NCI-H1694 (cell line): ENCODE measurements at regions not wholly inside any gene's neighbourhood (a gene's known extent, or its start where the extent isn't known, plus 50 kb on each side); places are given as distances from the start of the nearest gene placed in this dataset.
"Not testable (repeated sequence)": the region's sequence is repeated elsewhere in the genome, so short reads cannot be mapped to it uniquely, and the experiment has no call there.

ENCODE experiments used
- DNase-seq: peaks from one replicate; lab custom pipeline; 2025; lab: John Stamatoyannopoulos, UW

DNA sequence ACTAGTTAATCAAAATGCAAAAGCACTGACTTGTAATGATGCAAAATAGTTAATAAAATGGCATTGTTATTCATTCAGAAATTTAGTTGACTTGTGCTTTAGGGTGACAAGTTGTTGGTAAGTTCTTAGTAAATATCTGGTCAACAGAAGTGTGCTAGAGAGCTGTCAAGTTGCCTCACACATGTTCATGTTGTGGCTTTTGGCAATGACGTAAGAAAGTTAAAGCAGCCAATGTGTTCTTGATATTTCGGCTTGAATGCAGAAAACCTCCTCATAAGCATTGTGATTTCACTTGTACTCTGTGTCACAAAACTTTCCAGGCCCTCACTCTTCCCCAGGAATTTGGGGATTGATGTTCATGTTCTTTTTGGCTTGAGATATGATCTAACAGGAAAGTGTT, 626.7 kb downstream of the PRR16 start:
- no peak for DNase-seq

DNA sequence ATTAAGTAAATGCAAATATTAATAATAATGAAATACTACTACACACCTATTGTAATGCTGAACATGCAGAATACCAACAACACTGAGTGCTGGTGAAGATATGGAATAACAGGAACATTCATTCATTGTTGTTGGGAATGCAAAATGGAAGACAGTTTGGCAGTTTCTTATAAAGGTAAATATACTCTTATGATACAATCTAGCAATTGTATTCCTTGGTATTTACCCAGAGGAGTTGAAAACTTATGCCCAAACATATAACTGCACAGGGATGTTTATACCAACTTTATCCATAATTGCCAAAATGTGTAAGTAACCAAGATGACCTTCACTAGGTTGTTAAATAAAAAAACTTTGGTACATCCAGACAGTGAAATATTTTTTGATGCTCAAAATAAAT, 636.8 kb downstream of the PRR16 start:
- no peak for DNase-seq

DNA sequence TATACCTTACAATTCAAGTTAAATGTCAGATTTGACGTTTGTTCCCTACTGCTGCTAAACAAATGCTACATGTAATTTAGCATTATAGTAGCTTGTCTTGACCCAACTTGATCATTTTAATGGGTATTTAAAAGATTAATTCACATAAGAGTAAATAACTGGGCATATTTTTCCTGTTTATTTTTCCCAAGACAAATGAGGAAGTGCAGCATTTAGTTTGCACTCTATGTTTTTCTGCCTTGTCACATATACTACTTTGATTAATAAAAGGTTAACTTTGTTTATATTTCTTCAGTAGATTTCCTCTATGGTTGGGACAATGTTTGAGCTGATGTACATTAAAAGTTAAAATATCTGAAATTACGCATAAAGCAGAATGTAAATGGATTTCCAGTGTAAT, 641.8 kb downstream of the PRR16 start:
- no peak for DNase-seq

DNA sequence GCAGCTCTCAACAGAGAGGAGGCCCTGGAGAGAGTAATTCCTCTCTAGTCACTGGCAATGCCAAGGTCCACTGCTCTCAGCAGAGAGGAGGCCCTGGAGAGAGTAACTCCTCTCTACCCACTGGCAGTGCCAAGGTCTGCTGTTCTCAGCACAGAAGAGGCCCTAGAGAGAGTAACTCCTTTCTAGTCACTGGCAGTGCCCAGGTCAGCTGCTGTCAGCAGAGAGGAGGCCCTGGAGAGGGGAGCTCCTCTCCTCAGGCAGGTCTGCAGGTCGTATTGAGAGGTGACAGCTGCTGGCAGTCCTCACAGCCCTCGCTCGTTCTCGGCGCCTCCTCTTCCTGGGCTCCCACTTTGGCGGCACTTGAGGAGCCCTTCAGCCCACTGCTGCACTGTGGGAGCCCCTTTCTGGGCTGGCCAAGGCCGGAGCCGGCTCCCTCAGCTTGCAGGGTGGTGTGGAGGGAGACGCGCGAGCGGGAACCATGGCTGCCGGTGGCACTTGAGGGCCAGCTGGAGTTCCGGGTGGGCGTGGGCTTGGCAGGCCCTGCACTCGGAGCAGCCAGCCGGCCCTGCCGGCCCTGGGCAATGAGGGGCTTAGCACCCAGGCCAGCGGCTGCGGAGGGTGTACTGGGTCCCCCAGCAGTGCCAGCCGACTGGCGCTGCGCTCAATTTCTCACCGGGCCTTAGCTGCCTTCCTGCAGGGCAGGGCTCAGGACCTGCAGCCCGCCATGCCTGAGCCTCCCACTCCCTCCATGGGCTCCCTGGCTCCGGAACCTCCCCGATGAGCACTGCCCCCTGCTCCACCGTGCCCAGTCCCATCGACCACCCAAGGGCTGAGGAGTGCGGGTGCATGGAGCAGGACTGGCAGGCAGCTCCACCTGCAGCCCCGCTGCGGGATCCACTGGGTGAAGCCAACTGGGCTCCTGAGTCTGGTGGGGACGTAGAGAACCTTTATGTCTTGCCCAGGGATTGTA, 642.9 kb downstream of the PRR16 start:
- not testable (repeated sequence) for DNase-seq

DNA sequence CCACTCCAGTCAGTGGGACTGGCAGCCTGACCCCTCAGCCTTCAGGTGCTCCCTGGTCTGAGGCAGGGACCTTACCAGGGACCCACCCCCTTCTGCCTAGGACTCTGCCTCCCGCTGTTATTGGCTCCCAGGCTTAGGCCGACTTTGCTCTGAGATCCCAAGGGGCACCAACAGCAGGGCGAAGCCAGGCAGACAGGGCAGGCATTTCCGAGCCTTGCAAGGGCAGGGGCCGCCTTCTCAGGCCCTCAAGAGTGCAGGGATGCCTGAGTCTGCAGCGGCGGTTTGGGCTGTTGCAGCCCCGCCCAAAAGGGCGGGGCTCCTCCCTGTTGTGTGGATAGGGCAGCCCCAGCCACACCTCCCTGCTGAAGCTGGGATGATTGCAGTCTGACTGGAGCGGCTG, 644.6 kb downstream of the PRR16 start:
- no peak for DNase-seq

DNA sequence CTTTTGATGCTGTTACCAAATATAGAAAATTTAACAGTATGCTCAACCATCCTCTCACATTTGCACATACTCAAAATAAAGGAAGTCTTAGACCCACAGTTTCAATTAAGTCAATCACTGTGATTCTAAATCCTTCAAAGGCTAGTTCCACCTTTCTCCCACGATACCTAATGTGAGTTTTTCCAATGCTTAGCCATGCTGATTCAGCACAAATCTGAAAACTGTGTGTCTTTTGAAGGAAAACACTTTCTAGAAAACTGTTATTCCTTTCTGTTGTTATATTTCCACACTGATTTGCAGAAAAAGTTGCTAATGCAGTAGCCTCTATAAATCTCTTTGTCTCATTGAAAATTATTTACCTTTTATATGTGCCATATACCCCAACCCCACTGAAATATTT, 645.7 kb downstream of the PRR16 start:
- no peak for DNase-seq

DNA sequence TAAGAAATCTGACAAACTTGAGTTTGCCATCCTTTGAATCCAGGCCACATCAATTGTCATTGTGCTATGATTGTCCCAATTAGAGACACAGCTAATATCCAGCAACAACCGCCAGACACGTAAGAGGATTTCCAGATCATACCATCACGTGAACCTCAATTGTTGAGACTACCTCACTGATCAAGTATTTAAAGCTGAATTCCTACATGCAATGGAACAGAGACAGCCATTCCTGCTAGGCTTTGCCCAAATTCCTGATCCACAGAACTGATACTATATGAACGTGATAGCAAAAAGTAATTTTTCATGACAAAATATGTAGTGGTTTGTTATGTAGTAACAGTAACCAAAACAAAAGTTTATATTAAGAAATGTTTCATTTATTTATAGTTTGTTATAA, 657.7 kb downstream of the PRR16 start:
- no peak for DNase-seq

DNA sequence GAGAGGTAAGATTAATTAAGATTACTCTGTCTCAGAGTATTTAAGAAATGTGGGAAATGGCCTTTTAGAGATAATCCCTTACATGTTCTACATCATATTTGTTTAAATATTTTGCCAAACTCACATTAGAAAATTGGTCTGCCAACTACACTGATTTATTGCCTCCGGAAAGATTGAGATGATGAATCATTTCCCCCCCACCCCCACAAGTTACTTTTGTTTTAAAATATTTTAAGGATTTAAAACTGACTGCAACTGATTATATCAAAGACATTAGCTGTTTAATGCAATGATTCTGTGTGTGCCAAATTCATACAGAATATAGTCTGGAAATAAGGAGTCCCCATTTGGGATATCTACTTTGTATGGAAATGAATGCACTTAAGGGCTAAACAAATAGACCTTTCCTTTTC, 674.4 kb downstream of the PRR16 start:
- no peak for DNase-seq

DNA sequence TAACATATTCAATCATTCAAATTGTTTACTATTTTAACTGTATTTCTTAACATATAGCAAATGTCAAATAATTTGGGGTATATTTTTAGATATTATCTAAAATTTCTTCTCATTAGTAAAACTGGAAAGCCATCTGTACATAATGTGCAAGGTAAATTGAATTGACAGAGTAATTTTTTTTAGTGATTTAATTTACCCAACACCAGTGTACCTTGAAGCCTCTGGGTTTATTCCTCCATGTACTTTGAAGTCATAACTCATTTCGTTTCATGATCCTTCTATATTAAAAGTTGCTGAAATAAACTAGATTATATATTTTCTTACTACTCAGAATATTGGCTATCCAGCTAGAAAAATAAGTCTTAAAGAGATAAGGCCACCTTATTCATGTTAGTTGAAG, 674.9 kb downstream of the PRR16 start:
- no peak for DNase-seq

DNA sequence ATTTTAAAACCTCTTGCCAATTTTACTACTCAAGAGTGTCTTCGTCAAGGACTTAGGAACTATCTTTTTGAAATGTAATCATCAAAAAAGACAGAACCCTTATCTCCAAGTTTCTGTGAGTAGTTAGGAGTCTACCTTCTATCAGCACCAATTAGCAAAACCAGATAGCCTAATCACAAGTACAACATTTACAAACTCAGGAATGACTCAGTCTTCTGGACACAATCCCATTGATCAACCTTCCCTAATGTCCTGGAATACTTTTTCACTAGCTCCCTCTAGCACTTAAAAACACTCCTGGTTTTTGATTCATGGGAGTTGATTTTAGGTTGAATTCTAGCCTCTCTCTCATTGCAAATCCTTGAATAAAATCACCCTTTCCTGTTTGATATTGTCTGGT, 680.7 kb downstream of the PRR16 start:
- DNase-seq = no peak

DNA sequence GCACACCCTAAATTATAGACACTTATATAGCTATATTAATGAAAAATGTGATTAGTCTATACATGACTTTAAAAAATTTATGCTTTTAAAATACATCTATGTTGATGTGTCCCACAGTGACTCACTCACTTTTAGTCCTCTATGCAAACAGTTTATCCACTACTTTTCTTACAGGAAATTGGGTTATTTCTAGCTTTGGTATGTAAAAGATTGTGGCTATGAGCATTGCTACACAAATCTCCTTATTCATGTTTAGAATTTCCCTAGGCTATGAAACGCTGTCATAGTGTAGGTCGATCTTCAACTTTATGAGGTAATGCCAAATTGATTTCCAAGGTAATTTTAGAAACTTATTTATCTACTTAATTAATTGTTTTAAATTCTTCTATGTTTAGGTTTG, 687.4 kb downstream of the PRR16 start:
- DNase-seq = no peak

DNA sequence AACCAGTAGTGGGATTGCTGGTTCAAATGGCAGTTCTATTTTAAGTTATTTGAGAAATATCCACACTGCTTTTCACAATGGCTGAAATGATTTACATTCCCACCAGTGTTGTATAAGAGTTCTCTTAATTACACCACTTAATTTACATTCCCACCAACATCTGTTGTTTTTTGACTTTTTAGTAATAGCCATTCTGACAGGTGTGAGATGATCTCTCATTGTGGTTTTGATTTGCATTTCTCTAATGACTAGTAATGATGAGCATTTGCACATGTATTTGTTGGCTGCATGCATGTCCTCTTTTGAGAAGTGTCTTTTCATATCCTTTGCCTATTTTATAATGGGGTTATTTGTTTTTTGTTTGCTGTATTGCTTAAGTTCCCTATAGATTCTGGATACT, 688.3 kb downstream of the PRR16 start:
- no peak for DNase-seq

DNA sequence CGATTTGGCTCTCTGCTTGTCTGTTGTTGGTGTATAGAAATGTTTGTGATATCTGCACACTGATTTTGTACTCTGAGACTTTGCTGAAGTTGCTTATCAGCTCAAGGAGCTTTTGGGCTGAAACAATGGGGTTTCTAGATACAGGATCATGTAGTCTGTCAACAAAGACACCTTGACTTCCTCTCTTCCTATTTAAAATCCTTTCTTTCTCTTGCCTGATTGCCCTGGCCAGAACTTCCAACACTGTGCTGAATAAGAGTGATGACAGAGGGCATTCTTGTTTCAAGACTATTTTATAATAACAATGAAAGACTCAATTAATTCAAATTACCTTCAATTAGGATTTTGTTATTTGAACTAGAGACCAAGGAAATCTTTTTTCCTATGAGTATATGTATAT, 692.5 kb downstream of the PRR16 start:
- no peak for DNase-seq

DNA sequence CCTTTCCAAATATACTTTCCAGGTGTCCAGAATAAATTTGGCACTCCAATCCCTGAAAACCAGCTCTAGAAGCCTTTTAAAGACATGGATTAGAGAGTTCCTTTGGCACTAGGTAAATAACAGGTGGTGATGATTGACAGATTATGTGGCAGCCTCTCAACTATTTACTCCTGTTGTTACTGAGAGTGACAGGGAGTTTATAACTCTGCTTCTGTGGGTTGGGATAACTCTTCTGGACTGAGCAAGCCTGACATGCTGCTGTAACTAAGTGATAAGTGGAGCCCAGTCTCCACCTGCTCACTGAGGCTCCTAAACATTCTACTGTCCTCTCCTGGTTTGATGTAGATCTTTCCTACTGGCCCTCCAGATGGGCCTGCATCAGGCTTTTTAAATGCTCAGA, 693.2 kb upstream of the FTMT start:
- no peak for DNase-seq

DNA sequence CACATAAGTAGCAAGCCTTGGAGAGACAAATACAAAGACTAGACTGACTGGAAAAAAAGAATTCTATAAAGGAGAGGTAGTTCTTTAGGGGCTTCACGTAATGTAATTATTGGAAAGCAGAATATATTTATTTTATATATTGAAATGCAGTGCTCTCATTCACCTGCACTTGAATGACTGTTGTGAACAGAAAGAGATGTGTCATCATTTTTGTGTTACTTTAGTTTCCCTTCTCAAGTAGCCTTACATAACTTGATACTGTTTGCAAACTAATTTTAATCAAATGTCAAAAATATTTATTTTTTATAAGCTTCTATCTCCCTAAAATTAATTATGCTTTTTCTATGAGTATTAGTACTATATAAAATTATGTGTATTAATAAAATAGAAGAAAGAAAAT, 691.1 kb upstream of the FTMT start:
- no peak for DNase-seq

DNA sequence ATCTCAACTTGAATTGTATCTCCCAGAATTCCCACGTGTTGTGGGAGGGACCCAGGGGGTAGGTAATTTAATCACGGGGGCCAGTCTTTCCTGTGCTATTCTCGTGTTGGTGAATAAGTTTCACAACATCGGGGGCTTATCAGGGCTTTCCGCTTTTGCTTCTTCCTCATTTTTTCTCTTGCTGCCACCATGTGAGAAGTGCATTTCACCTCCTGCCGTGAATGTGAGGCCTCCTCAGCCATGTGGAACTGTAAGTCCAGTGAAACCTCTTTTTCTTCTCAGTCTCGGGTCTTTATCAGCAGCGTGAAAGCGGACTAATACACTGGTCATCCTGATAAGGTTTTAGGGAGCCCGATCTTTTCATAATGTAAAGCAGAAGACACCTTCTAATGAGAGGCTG, 687.0 kb upstream of the FTMT start:
- no peak for DNase-seq

DNA sequence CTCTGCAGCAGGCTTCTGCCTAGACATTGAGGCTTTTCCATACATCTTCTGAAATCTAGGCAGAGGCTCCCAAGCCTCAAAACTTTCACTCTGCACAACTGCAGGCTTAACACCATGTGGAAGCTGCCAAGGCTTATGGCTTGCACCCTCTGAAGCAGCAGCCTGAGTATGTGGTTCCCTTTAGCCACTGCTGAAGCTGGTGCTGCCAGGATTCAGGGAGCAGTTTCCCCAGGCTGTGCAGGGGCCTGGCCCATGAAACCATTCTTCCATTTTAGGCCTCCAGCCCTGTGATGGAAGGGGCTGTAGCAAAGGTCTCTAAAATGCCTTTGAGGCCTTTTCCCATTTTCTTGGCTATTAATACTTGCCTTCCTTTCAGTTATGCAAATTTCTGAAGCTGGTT, 680.3 kb upstream of the FTMT start:
- DNase-seq = no peak

DNA sequence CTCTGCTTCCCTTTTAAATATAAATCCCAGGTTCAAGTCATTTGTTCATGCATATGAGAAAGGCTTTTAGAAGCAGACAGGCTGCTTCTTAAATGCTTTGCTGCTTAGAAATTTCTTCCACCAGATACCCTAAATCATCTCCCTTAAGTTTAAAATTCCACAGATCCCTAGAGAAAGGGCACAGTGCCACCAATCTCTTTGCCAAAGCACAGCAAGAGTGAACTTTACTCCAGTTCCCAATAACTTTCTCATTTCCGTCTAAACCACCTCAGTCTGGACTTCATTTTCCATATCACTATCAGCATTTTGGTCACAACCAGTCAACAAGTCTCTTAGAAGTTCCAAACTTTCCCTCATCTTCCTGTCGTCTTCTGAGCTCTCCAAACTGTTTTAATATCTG, 679.8 kb upstream of the FTMT start:
- DNase-seq = no peak

DNA sequence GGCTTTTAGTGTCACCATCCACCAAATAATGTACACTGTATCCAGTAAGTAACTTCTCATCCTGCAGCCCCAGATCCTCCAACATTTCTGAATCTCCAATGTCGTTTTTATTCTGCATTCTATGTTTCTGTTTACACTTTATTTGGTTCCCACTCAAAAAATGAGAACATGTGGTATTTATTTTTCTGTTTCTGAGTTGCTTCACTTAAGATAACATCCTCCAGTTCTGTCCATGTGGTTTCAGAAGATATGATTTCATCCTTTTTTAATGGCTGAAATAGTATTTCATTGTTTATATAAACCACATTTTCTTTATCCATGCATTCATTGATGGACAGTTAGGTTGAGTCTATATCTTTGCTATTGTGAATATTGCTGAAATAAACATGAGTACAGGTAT, 677.3 kb upstream of the FTMT start:
- DNase-seq = no peak

DNA sequence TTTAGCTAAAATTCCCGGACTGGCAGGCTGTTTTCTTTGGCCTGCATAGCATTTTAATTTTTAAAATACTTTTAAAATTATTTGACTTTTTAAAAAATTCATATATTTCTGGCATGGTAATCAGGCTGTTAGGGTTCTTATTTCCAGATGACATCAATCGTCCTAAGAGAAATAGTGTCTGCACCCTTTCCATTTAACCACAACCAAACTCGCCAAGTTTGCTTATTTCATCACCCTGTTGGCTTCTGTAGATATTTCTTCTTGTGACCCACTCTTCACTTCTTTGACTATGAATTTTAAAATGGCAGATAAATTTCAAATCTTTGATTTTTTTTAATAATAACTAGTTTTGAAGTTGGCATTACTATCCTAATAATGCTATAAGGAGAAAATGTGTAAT, 675.7 kb upstream of the FTMT start:
- DNase-seq = no peak

DNA sequence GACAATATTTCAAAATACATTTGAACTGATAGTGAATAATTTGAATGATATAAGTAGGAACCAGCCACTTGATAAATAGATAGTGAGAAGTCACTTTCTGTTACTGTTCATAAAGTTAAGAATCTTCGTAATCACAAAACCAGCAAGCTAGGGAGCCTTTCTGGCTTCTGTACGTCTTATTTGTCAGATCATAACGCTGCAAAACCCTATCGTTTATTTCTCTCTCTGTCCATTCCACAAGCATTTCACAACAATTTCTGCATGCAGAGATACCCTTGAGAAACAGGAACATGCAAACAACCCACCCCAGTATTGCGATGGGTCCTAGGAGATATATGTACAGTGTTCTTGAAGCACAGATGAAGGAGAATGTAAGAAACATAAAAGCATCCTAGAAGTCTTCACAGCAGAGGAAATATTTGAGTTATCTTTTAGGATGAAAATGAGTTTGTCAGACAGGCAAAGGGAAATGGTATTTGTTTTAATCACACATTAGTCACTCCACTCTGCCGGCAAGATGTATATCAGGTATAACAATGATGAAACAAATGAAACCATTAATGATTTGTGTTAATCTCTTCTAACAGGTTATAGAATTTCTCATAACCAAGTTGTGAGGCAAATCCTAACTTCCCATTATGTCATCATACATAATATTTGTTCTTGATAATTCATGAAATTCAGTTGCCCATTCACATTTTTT, 668.7 kb upstream of the FTMT start:
- no peak for DNase-seq

DNA sequence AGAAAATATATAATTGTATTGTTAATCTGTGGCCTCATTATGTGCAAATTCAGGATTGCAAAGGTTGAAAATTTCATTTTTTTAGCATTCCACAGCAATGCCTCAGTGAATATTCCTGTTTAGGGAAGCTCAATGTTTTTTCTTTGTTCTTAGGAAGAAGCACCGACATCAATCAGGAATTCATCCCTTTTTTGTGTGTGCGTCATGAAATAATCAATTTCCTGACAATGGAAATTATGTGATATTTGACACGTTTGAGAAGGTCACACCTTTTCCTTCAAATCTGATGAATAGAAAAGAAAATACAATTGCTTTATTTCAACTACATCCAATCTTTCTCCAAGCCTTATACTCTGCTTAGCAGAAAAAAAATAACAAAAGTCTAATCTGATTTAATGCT, 662.8 kb upstream of the FTMT start:
- no peak for DNase-seq
